Mucosa of gallbladder (tissue), 1 donor: ENCODE measurements at regions not wholly inside any gene's neighbourhood (a gene's known extent, or its start where the extent isn't known, plus 50 kb on each side); places are given as distances from the start of the nearest gene placed in this dataset.

Experiments
- DNase-seq: peaks from one replicate; pipeline ENCODE4 v3.0.0-alpha.2; 2020; ENCODE audit warnings: low spot score
- donor health status: DM: no; HTN: no; CAD: no.

DNA sequence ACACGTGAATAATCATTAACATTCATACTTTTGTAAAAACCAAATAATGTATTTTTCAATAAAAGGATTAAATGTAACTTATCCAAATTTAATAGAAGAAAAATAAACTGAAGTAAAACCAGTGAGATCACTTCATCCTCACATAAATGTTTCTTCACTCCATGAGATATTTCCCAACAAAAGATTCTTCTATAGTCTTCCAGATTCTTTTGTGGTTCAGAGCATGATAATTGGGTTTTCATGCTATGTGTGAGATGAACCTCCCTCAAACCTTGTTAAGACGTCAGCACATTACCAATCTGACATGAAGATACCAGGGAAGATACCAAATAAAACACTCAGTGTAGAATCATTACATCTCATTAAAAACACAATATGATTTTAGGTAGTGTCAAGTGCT, 62.9 kb upstream of the OXGR1 start:
- no peak for DNase-seq

GRCh38 chr13:97058391-97058790, 64.1 kb upstream of the OXGR1 start:
- no peak for DNase-seq

DNA sequence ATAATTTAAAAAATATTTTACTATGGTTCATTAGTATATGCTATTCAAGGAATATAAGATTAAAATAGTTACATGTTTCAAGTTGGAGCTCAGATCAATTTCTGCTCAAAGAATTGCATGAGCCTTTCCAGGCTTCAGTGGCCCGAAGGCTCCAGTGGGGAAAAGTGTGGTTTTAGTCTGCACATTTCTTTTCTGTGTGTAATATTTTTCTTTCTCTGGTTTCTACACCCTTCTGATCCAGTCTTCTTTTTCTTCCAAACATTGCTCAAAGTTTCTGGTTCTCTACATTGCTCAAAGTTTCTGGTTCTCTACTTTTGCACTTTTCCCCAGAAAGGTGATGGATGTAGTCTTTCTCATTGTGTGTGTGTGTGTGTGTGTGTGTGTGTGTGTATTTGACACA, 64.7 kb upstream of the OXGR1 start:
- DNase-seq = no peak

DNA sequence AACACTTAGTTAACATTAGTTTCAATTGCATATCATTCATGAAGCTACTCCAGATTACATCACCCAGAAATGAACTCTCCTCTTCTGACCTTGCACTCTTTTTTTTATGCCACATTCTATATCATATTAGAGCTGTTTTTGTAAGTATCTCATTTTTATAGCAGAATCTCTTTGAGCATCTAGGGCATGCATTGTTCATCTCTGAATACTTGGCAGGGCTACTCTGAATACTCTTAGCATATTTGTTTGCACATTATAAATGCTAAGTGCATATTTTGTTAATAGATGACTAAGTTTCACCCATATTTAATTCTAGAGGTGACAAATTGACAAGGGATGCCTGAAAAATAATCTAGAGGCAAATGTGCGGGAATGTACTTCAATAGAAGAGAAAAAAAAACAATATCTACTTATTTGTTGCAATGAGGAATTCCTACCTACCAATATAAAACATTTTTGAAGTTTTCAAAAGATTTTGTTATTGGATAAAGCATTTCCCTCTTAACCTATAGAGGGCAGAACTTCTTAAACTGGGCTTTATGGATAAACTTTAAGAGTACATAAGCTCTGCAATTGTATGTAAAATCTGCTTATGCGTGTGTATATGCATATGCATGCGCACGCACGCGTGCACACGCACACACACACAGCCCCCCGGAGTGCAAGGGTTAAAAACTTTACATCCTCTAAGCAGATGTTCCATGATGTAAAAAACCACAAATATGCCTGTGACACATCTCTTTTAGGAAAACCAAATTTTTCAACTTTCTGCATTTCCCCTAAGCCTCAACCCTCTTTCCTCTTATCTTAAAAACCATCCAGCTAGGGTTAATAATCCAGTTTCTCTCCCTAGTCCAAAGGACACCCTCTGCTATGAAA, 73.0 kb upstream of the OXGR1 start:
- DNase-seq = no peak

DNA sequence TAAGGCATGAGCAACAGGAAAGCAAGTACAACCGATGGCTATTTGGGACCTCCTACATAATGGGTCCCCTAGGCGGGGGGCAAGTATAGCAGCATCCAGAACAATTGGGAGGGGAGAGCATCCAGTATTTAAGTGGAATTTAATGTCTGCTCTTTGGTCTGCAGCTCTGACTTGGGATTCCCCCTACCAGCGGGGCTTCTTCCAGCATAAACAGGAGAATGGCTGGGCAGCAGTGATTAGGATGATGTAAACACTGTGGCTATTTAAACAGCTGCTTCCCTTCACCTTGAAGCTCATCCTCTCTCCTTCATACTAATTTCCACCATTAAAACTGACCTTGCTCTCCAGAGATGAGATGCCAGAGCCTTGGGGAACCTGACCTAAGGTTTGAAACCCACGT, 73.9 kb upstream of the OXGR1 start:
- no peak for DNase-seq

- no peak for DNase-seq
Measured at GRCh38 chr13:97069050-97069815, 75.0 kb upstream of the OXGR1 start.

- no peak for DNase-seq
Measured at GRCh38 chr13:97072297-97072696, 78.0 kb upstream of the OXGR1 start.

- DNase-seq = no peak
Measured at GRCh38 chr13:97074618-97075017, 80.3 kb upstream of the OXGR1 start.

DNA sequence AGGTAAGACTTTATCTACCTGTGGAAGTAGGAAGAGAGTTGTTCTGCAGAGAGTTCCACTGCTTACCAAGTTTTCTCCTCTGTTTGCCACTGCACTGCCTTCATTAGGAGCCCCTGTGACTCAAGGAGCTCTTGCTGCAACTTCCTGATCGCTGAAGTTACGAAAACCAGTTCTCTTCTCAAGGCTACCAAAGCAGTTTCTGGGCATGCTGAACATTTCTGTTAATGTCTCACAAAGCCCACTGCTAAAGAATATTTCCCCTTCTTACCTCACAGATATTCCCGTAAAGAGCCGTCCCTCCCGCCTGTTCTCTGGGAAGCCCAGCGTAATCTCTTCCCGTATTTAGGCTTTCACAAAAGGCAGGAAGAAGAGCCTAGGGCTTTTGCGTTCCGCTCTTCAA, 82.6 kb upstream of the OXGR1 start:
- DNase-seq = no peak

DNA sequence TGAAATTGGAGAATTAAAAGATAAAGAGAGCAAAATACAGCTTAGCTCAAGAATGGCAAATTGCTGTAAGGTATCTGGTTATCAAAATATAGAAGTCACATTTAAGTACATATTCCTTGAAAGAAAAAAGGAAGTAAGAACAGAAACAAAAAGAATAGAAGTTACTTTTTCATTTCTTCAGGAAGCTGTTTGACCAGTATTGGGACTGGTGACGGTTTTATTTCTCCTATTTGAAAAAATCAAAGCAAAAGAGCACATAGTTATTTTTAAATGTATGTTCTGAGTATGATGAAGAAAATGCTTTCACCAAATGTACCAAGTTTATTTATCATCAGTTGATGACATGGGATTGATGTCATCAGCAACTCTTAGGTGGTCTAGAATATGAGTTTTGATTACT, 83.1 kb upstream of the OXGR1 start:
- DNase-seq = no peak

GRCh38 chr13:97079726-97080125, 85.5 kb upstream of the OXGR1 start:
- no peak for DNase-seq

DNA sequence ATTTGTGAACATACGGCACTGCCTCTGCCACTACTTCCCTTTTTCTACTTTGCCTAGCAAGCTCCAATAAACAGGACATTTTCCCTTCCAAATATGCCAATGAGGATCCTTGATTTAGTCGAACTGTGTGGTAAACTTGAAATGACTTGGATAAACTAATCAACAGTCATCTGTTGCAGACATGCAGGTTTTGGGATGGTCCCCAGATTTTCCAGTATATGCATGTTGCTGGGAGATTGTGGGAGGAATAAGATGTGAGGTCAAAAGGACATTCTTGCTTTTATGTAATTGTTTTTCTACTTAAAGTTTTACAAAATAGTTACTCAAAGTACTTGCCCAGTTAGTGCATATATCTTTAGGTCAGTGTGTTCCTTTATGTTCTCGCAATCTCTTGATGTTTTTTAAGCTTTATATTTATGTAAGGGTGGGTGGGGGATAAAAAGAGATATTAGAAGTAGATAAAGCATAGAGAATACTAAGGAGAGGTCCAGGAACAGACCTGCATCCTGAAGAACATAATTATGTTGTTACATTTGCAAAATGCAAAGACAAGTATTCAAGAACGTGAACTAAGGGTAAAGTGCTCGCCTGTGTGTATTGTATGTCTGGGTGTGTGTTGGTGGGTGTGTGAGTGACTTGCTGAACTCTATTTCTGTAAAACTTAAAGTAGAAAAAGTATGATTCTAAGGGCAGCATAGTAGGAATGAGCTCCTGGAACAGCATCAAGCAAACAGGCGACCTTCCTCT, 88.4 kb upstream of the OXGR1 start:
- DNase-seq = no peak

GRCh38 chr13:97091196-97091595, 96.9 kb upstream of the OXGR1 start:
- DNase-seq = no peak

DNA sequence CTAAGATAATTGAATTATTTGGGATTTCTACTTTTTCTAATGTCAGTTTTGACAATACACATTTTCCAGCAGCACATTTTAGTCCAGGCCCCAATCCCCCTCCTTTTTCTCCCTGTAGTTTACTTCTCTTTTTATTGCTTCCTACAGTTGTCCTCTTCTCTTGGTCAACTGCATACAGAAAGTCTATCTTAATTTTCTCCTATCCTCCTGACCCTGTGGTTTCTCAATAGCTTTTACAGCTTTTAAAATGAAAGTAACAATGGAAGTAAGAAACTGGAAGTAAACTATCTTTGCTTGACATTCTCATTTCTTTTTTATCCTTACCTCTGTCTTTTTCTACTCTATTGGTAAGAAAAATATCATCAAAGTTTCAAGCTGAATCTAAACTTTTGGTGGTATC, 106.5 kb upstream of the OXGR1 start:
- no peak for DNase-seq

DNA sequence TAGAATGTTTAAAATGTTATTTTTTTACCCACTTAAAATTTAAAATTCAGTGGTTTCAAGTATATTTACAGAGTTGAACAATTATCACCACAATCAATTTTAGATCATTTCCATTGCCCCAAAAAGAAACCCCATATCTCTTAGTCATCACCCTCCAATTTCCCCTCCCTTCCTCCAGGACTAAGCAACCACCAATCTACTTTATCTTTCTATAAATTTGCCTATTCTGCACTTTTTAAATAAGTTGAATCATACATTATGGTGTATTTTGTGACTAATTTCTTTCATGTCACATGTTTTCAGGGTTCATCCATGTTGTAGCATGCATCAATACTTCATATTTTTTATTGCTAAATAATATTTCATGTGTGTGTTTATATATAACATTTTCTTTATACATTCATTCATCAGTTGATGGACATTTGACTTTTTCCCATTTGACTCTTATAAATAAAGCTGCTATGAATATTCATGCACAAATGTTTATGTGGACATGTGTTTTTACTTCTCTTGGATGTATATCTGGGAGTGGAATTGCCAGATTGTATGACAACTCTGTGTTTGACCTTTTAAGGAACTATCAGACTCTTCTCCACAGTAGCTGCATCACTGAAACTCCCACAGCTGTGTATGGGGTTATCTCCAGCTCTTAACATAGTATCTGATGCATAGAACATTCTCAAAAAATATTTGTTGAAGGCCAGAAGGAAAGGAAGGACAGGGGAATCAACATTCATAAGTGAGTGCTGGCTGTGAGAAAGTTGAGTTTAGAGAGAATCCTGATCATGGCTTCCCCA, 107.8 kb upstream of the OXGR1 start:
- DNase-seq = no peak

DNA sequence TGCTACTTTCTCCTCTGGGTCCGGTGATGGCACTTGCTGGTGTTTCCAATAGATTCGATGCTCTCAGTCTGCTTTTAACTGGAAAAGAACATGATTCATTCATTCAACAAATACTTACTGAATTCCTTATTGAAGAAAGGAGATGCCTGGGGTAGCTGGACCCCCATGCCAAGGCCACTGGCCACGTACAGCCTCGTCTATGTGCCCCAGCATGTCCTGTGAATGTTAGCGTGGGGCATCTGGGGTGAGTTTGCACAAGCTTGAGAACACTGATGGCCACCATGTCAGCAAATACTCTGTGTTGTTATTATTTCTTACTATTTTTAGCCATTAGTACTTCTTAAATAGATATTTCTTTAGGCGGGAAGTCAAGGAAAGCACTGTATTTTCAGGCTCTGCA, 112.0 kb upstream of the OXGR1 start:
- no peak for DNase-seq

- no peak for DNase-seq
Measured at GRCh38 chr13:97107815-97108529, 113.7 kb upstream of the OXGR1 start.

DNA sequence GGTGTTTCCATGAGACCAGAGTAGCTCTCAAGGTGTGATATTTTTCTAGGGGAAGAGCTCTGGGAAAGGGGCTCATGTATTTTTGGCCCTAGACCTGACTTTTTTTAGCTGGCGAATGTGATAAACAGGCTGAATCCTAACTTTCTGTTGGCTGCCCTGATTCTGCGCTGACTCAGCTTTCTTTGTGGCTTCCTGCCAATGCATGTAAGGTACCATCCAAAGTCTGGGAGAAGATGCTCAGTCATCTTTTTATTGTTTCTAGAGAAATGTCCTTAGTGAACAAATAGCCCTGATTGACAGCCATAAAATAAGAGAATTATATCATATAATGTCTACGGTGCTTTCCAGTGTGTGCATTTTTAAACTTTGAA, 113.6 kb upstream of the MBNL2 start:
- DNase-seq = no peak

GRCh38 chr13:97109256-97109655, 112.9 kb upstream of the MBNL2 start:
- DNase-seq = no peak

DNA sequence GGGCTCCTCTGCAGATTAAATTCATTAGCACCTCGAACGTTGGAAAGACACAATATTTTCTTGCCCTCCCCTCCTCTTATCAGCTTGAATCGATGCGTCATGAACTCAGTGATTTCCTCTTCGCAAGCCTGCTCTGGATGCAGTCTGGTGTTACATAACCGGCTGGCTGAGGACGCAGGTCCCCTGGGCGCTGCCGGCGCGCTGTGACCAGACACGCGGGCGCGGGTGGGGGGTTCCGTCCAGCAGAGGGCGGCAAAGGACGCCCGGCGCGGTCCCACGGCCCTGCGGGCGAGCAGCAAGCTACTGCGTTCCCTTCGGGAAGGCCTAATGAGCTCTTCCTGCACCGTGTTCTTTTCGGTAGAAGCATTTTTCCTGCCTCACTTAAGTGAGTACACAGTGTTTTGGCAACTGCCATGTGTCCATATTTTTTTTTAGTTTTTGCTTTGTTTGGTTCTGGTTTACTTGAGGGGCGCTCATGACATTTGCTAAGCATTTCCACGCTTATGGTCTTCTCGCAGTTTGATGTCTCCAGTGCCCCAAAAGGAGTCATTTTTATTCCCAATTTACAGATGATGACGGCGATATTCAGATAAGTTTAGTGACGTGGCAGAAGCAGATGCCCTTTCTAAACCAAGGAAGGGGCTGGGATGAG, 112.2 kb upstream of the MBNL2 start:
- peak; percentile 93 for DNase-seq

DNA sequence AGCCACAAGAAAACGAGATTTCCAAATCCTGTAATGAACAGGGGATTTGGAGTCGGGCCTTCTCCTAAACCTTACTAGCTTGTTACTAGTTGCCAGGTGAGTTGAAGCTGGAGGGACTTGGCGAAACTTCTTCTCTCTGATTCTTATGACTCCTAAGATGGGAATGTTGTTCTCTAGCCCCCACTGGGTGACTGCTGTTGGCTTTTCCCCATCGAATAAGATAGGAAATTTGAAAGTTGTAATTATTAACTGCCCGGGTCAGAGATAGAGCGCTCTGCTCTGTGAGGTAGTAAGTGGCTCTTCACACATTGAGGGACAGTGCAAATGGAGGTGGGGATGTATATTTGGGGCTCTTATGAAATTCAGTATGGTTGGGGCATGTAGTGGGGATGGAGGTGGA, 111.2 kb upstream of the MBNL2 start:
- no peak for DNase-seq
